NK-92 treated with Interleukin-12 subunit alpha and Interleukin-12 subunit beta, amount 100 ng/mL, for 24 hours (cell line): ENCODE measurements at regions not wholly inside any gene's neighbourhood (a gene's known extent, or its start where the extent isn't known, plus 50 kb on each side); places are given as distances from the start of the nearest gene placed in this dataset.
"Not testable (repeated sequence)": the region's sequence is repeated elsewhere in the genome, so short reads cannot be mapped to it uniquely, and the experiment has no call there.

Experiments used
- DNase-seq: peaks from one replicate; lab custom pipeline; 2025; lab: John Stamatoyannopoulos, UW

DNA sequence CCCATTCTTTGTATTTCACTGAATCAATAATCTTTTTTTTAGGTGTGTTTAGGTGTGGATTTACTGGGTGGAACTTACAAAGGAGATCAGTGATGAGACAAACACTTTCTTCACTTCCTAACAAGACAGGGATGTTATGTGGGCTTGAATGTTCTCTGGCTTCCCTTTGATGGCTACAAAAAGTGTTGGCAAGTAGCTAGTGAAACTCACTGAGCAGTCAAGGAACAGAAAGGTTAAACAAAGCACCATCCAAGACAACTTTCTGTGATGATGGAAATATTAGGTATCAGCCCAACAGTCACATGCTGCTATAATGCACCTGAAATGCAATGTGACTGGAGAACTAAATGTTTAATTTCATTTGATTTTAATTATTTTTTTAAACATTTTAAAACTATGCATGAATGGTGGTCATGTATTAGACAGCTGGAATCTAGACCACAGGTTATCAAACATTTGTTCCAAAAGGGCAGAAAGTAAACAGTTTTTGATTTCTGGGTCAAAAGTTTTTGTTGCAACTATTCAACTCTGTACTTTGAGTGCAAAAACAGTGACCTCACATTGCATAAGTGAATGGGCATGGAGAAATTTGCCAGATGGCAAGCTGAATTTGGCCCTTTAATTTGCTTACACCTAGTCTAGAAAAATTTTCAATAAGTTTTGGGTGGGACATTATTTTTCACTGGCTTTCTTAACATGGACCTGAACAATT is 1272.7 kb upstream of the TMEFF2 start:
- DNase-seq: no peak

DNA sequence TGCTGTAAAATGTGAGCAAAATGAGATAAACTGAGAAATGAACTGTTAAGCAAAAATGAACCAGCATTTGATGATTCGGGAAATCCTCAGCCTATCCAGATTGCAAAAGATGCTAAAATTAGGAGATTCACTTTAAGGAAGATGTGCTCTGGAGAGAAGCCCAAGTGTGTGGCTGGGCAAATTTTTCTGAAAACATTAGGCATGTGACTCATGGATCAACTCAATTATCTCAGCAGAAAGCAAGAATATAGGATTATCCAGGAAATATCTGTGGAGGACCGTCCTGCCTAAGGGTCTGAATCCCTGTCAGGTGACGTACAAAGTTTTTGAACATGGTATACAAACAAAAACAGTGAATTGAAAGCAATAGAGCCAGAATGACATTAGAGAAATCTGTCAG is 1268.3 kb upstream of the TMEFF2 start:
- DNase-seq: no peak

DNA sequence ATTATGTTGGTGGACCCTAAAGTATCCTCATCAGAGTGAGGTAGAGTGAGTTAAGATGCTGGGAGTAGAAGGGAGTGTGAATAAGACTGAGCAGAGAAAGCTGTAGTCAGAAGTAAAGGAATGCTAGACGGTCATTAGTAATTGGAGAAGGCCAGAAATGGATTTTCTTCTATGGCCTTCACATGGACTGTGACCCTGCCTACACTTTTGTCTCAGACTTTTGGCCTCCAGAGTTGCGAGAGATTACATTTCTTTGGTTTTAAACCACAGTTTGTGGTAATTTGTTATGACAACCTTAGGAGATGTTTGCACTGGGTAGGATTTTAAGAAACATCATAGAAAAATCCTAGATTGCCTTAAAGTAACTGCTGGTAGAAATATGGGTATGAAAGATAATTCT is 1267.7 kb upstream of the TMEFF2 start:
- no peak for DNase-seq

DNA sequence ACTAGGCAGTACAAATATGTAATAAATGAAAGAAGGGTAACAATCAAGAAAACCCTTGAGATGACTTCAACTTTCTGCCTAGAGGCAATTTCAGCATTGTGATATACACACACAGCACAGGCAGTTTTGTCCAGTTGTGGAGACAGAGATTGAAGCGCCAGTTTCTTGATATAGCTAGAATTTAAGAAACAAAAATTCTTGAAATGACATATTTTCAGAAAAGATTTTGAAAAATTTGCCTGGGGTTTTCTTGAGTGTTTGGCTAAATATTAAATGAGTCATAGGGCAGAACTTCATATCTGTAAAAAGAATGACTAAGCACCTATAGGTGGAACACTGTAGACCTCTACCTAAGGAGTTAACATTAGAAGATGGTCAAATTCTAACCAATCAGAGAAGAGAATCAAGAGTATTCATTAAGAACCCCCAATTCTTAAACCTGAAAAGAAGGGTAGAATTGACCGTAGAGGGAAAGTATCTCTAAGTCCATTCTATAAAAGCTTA is 1266.8 kb upstream of the TMEFF2 start:
- DNase-seq: no peak

DNA sequence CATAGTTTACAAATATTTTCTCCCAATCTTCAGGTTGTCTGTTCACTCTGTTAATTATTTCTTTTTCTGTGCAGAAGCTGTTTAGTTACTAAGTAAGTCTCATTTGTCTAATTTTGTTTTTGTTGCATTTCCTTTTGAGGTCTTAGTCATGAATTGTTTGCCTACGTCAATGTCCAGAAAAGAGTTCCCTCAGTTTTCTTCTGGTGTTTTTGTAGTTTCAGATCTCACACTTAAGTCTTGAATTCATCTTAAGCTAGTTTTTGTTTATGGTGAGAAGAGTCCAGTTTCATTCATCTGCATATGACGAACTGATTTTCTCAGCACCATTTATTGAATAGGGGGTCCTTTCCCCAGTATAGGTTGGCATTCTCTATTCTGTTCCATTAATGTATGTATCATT is 1252.2 kb upstream of the TMEFF2 start:
- no peak for DNase-seq

DNA sequence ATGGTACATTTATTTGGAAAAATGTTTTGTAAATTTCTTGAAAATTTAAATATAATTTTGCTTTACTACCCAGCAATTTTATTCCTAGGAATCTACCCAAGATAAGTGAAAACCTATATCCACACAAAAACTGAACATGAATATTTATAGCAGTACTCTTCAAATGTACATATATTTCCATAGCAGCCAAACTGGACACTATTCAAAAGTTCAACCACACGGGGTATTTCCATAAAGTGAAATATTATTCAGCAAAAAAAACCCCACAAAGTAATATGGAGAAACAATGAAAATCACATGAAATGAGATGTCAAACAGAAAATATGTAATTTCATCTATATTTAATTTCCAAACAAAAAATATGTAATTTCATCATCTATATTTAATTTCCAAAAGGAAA is 1247.6 kb upstream of the TMEFF2 start:
- DNase-seq: no peak

DNA sequence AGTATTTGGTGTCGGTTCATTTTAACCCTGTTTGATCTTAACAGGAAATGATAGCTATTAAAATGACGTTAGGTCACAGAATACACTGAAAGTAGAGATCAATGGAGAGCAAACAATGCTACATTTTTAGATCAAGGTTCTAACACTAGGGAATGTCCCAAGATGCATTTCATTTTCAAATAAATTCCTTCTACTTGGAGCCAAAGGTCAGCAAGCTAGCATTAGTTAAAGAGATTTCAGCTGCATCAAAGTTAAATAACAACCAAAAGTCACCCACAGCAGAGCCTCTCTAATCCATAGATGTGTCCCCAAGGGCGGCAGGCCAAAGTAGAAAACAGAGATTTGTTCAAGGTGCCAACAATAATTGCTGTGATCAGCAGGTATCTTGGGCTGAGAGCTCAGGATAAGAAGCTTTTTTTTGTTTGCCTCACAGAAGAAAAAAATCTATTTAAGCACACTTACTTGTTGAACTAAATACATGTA is 1233.6 kb upstream of the TMEFF2 start:
- no peak for DNase-seq

DNA sequence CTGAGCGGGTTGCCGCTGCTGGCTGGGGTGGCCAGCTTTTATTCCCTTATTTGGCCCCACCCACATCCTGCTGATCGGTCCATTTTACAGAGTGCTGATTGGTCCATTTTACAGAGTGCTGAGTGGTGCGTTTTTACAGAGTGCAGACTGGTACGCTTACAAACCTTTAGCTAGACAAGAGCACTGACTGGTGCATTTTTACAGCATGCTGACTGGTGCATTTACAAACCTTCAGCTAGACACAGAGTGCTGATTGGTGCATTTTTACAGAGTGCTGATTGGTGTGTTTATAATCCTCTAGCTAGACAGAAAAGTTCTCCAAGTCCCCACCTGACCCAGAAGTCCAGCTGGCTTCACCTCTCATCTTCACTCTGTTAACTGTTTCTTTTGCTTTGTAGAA is 1217.6 kb upstream of the TMEFF2 start:
- not testable (repeated sequence) for DNase-seq

DNA sequence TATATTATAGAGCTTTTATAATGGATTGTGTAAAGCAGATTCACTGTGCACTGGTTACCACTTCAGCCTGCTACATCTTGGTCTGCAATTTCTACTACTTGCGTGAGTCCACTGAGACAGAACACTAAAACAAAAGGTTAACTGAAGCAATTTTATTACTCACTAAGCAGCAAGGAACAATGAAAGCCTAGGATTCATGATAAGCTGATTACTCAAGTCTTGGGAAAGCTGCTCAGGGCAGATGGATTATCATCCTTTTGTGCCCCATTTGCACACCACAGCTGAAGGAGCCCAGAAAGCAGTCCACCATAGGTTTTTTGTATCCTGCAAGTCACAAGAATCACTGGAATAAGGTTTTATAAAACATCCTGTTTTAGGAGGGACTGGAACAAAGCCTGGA is 1215.2 kb upstream of the TMEFF2 start:
- DNase-seq: no peak

DNA sequence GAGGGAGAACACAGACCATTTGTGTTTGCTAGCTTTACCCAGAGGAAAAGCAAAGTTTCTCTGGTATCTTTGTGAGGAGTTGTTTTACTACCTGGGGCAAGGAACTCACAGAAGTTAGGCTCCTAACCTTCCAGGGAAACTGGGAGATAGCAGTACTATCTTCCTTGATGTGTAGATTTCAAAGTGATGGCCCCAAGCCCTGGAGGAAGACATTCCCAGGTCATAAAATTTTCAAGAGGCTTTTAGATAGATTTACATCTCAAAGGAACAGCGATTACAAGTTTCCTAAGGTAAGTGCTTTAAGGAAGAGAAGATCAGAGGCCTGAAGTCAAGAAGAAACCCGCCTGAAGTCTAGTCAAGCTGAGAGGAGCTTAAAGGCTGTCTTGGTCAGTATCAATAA is 1187.8 kb upstream of the TMEFF2 start:
- no peak for DNase-seq

DNA sequence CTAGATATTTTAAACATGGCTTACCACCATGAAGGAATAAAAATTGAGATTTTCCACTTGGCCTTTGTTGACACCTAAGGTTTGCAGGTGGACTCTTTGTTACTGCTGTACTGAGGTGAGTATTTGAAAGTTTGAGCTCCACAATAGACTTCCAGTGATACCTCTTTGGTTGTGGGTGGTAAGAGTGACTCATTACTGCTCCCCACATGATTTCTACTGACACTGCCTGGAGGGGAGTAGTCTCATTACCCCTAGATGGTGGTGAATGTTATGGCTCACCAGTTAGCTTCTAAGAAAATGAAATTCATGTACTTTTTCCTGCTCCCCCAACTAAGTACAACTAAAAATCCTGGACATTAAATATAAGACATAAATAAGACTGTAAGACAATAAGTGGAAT is 1183.1 kb upstream of the TMEFF2 start:
- DNase-seq: no peak

DNA sequence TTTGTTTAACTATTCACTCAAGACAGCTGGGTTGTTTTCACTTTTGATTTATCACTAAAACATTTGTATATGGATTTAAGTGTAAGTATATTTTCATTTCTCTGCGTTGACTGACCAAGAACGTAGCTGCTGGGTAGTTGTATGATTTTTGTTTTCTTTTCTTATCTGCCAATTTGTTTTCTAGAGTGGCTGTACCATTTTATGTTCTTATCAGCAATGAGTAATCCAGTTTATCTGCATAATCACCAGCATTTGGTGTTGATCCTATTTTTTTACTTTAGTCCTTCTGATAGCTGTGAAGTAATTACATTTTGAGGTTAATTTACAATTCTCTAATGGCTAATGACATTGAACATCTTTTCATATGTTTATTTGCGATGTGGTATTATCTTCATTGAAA is 1178.4 kb upstream of the TMEFF2 start:
- DNase-seq: no peak

DNA sequence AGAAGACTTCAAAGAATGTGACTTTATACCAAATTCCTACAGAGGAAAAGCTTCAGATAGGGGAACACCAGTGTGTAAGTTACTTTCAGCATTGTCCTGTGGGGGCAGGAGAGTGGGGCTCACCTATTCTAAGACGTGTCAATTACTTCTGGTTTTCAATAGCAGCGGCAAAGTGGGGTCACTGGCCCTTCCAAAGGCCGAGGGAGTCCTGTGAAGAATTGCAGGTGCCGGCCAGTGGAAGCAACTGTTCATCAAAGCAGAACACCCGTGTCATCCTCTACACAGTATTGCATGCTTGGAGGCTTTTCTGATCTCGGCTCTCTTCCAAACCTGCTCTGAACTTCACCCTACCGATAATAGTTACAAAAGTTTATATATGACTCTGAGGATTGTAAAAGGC is 1176.5 kb upstream of the TMEFF2 start:
- no peak for DNase-seq

DNA sequence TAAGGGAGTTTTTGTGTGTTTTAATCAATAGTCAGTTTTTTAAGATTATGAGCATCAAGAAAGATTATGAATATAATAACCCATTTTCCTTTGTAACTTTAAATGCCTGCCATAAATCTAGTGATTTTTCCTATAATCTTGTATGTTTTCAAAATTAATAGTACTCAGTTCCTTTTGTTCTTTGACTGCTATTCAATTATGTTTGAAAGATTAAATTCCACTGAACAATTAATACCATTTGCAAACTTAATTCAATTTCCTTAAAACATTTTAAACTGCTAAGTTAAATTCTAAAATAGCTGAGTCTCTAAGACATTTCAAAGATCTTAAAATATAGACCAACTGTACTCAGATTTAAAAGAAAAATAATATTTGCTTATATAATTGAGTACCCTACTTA is 1173.9 kb upstream of the TMEFF2 start:
- no peak for DNase-seq

DNA sequence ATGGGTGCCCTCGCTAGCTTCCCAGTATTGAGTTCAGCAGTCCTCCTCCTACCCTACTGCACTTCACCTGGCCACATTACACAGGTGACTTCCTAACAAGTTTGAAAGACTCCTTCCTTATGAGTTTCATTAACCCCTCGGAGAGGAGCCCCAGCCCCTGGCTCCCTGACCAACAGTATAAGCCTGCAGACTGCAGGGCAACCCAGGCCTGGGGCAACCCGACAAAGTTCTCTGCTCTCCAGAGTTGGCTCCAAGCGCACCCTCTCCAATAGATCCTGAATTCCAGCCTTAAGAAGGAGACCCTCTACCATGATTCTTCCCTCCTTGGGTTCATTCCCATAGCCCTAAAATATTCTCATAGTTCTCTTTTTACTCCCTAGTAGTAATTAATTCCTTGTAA is 1162.8 kb upstream of the TMEFF2 start:
- DNase-seq: no peak

DNA sequence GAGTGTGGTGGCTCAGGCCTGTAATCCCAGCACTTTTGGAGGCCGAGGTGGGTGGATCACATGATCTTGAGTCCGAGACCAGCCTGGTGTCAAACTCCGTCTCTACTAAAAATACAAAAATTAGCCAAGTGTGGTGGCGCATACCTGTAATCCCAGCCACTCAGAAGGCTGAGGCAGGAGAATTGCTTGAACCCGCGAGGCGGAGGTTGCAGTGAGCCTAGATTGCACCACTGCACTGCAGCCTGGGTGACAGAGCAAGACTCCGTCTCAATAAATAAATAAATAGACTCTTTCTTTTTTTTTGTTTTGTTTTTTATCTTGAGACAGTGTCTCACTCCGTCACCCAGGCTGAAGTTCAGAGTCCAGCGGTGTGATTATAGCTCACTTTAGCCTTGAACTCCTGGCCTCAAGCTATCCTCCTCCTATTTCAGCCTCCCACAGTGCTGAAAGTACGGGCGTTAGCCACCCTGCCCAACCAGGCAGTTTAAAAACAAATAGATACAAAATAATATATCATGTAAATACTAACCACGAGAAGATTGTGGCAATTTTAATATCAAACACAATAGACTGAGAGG is 1158.0 kb upstream of the TMEFF2 start:
- not testable (repeated sequence) for DNase-seq

DNA sequence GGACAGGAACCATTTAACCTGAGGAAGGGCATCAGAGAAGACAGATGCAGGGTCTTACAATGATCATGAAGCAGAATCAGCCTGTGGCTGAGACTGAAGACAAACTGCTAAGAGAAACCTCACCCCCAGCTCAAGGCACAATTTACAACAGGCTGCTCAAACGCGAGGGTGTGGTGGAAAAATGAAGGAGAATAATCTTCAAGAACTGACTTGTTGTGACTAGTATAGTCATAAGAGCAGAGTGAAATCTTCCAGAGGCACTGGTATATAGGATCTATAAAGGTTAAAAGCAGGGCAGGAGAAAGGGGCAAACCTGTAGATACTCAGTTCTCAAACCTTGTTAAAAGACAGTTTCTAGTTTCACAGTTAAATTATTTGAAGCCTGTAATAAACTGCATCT is 1155.8 kb upstream of the TMEFF2 start:
- DNase-seq: no peak

DNA sequence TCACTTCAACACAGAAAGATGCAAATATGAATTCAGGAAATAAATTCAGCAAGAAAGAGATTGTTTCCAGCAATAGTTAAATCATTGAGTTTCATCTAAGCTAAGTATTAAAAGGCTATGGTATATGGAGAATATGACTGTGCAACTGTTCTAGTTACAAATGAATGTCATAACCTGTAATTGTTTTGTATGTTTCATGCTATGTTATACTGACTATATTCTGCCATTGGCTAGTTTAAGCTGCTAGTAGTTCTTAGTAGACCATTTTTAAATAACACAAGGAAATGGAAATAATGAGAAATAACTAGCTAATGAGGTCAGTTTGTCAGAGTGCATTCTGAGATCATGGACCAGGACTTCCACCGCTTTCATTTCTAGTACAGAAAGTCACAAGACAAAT is 1154.9 kb upstream of the TMEFF2 start:
- no peak for DNase-seq

DNA sequence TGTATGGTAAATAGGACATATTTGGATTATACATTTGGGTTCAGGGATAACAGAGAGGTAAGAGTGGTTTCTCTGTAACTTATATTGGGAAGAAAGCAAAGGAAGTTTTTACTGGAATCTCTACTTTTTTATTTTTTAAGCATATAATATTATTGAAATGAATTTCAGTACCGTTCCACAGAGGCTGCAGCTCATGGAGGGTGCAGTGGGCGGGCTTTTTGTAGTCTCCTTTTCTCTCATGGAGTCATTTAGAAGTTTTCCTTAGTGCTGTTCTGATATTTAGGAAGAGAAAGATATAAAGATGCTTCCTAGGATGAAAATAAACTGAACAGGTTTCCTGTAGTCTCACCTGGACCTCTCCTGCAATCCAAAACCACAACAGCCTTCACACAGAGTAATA is 1153.3 kb upstream of the TMEFF2 start:
- DNase-seq: no peak

DNA sequence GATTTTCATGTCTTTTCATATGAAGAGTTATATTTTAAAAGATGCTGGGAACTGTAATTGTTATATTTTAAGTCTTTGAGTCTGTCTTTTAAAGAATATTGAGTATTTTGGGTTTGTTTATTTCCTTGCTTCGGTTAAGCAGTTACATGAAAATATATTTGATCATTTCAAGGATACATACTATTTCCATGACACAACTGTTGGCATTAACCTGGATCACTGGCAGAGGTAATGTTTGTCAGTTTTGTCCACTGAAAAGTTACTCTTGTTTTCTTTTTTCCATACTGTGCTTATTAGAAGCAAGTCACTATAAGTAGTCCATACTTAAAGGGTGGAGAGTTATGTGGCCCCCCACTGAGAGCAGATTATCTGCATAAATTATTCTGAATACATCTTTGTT is 1142.0 kb upstream of the TMEFF2 start:
- no peak for DNase-seq

DNA sequence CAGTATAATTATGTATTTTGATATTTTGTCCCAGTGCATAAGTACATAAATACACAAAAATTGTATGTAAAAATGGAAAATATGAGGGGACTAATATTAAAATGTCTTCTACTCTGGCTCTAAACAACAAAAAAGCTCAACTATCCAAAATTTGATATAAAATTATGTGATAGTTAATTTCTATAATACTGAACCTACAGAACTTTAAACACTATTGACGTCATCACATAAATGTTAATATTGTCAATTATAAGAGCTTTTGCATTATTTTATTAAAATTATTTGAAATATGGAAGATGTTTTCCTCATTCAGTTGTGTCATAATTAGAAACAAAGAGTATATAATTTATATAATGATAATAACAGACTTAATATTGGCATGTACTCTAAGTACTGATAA is 1139.7 kb upstream of the TMEFF2 start:
- no peak for DNase-seq

DNA sequence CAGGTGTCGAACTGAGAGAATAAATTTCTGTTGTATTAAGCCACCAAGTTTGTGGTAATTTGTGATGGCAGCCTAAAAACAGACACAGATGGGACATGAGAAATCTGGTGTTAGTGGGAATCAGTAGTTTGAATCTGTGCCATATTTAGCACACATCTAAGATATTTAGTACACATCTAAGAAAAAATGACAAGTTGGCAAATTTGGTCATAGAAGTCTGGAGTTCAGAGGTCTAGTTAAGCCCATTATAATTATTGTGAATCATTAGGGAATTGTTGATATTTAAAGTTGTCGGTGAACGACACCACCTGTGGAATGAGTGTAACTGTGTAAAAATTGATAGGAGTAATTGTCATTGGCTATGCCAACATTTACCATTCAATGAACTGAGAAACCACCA is 1138.8 kb upstream of the TMEFF2 start:
- no peak for DNase-seq

DNA sequence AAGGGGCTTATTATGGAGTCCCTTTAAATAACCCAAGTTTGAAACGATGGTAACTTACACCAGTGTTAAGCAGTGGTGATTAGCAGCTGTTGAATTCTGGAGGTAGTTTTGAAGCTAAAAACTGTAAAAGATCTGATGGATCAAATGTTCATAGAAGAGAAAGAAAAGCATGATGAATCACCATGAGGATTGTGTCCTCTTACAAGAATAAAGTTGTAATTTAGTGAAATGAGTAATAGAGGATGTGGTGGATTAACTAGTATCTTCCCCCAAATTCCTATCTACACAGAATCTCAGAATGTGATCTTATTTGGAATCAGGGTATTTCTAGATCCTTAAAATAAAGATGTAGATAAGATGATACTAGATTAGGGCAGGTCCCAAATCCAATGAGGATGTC is 1138.2 kb upstream of the TMEFF2 start:
- DNase-seq: no peak

DNA sequence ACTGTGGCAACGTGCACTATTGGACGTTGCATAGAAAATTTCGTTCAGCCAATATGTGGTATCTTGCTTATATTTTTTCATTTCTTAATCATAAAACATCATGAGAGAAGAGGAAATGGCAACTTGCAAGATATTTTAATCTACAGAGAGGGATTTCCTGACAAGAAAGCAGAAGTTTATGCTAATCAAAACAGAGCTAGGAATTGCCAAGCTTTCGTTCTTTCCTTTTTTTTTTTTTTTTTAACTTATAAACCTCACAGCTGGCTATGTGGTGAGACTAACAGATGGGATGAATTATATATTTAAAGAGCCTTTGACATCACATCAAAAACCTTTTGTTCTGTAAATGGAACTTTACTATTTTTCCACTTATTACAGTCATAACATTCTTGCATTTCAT is 1136.9 kb upstream of the TMEFF2 start:
- no peak for DNase-seq
